ENCODE measurements at regions not wholly inside any gene's neighbourhood (a gene's known extent, or its start where the extent isn't known, plus 50 kb on each side); places are given as distances from the start of the nearest gene placed in this dataset.

- no peak overlapping the region for H3K4me3 ChIP-seq (ENCODE audit: low read depth, low read length)
- no peak for TF ChIP-seq CTCF (IDR thresholded peaks at IDR 0.05; ENCODE audit: low read depth, low read length)
Measured at GRCh38 chr11:27188696-27189095, 148.1 kb downstream of the BBOX1 start.

GRCh38 chr11:27187848-27188621 is 147.4 kb downstream of the BBOX1 start:
- no peak for TF ChIP-seq CTCF (IDR thresholded peaks at IDR 0.05; ENCODE audit: low read depth, low read length)
- no peak overlapping the region for H3K4me3 ChIP-seq (ENCODE audit: low read depth, low read length)

GRCh38 chr11:27187075-27187847 is 146.6 kb downstream of the BBOX1 start:
- H3K4me3 ChIP-seq (ENCODE audit: low read depth, low read length), result no peak overlapping the region
- no peak for TF ChIP-seq CTCF (IDR thresholded peaks at IDR 0.05; ENCODE audit: low read depth, low read length)

GRCh38 chr11:27186580-27186979 is 146.0 kb downstream of the BBOX1 start:
- TF ChIP-seq CTCF (IDR thresholded peaks at IDR 0.05; ENCODE audit: low read depth, low read length), result no peak

GRCh38 chr11:27184458-27185312 is 144.1 kb downstream of the BBOX1 start:
- no peak overlapping the region for H3K4me3 ChIP-seq (ENCODE audit: low read depth, low read length)
- no peak for TF ChIP-seq CTCF (IDR thresholded peaks at IDR 0.05; ENCODE audit: low read depth, low read length)

More at GRCh38 chr11:27186580-27186979, 146.0 kb downstream of the BBOX1 start:
- H3K4me3 ChIP-seq (ENCODE audit: low read depth, low read length), result no peak overlapping the region

GRCh38 chr11:27183672-27184457 is 143.2 kb downstream of the BBOX1 start:
- no peak overlapping the region for H3K4me3 ChIP-seq (ENCODE audit: low read depth, low read length)
- peak; percentile 33; the same call in 1 of the 2 replicates for TF ChIP-seq CTCF (IDR thresholded peaks at IDR 0.05; ENCODE audit: low read depth, low read length)

Measured in WI38 (cell line).